ENCODE measurements at regions not wholly inside any gene's neighbourhood (a gene's known extent, or its start where the extent isn't known, plus 50 kb on each side); places are given as distances from the start of the nearest gene placed in this dataset.

- no peak for TF ChIP-seq CTCF (IDR thresholded peaks at IDR 0.05; ENCODE audit: low read depth, low read length)
- no peak for TF ChIP-seq MAX (IDR thresholded peaks at IDR 0.05; ENCODE audit: low read depth, low read length)
Measured at GRCh38 chr6:80508885-80509630, 402.6 kb downstream of the BCKDHB start.

Measured in NB4 (cell line).